ENCODE measurements at regions not wholly inside any gene's neighbourhood (a gene's known extent, or its start where the extent isn't known, plus 50 kb on each side); places are given as distances from the start of the nearest gene placed in this dataset.

DNA sequence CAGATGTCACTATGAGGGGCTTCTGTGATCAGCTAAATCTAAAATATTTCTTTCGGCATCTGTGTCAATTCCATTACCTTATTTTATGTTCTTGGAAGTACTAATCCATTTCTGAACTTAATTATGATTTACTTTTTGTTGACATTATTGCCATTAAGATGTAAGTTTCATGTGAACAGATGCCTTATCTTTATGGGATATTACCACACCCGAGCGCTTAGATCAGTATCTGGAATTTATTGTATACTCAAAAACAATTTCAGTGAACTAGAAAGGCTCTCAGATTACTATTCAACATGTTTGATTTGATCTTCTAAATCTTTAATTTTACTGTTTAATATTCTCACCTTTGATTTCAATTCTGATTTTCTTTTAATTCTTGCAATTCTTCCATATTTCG lies 567.7 kb upstream of the TLE4 start:
- BruUV-seq (replicated peaks): no TSS peak

DNA sequence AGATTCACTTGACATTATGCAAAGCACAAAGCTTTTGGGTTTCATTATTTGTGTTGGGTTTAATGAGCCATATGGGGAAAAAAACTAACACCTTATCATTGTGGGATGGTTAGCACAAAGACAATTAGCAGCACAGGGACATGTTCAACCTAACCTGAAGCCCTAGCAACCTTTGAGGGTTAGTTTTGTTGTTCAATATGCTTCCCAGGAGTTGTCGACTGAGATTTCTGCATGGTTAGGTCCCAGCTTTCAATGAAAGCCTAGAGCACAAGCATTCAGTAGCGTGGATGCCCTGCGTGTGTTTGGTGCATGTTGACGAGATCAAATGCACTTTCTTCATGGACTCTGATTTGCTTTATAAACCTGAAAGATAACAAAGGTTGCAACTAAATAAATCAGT lies 565.2 kb upstream of the TLE4 start:
- BruUV-seq (replicated peaks): no TSS peak

More for the DNA sequence above, 567.7 kb upstream of the TLE4 start:
- TF ChIP-seq, protein P1, sequence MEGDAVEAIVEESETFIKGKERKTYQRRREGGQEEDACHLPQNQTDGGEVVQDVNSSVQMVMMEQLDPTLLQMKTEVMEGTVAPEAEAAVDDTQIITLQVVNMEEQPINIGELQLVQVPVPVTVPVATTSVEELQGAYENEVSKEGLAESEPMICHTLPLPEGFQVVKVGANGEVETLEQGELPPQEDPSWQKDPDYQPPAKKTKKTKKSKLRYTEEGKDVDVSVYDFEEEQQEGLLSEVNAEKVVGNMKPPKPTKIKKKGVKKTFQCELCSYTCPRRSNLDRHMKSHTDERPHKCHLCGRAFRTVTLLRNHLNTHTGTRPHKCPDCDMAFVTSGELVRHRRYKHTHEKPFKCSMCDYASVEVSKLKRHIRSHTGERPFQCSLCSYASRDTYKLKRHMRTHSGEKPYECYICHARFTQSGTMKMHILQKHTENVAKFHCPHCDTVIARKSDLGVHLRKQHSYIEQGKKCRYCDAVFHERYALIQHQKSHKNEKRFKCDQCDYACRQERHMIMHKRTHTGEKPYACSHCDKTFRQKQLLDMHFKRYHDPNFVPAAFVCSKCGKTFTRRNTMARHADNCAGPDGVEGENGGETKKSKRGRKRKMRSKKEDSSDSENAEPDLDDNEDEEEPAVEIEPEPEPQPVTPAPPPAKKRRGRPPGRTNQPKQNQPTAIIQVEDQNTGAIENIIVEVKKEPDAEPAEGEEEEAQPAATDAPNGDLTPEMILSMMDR (conservative IDR thresholded peaks at IDR 0.05; ENCODE audit: low read depth, low read length): no peak
- no peak for TF ChIP-seq EZH2 (IDR thresholded peaks at IDR 0.05; ENCODE audit: borderline replicate concordance, low read depth, low read length, poor library complexity, severe bottlenecking)
- no peaks in the 10 kb centered on the region for H3K9me3 ChIP-seq (ENCODE audit: low read depth, low read length, poor library complexity, severe bottlenecking)
- ChIA-PET POLR2A (ENCODE audit: low non-redundant PET) (no interaction called here), CTCF (no interaction called here)
- H3K4me3 ChIP-seq (ENCODE audit: low read depth, low read length, poor library complexity, severe bottlenecking): no peak overlapping the region
- no peaks in the 10 kb centered on the region for H3K4me1 ChIP-seq (ENCODE audit: insufficient read depth, low read length, poor library complexity, severe bottlenecking)
- H3K27ac ChIP-seq (ENCODE audit: low read depth, low read length, poor library complexity, severe bottlenecking): no peak overlapping the region
- H3K36me3 ChIP-seq (ENCODE audit: insufficient read depth, low read length, poor library complexity, severe bottlenecking): no peaks in the 10 kb centered on the region
- no peaks in the 10 kb centered on the region for H3K27me3 ChIP-seq (replicated peaks; ENCODE audit: insufficient read depth, low read depth, low read length, poor library complexity)
- intact Hi-C loops (cut with micrococcal nuclease; ENCODE audit: unreplicated experiment): no loop called here
- no peak for DNase-seq (ENCODE audit: low spot score)

DNA sequence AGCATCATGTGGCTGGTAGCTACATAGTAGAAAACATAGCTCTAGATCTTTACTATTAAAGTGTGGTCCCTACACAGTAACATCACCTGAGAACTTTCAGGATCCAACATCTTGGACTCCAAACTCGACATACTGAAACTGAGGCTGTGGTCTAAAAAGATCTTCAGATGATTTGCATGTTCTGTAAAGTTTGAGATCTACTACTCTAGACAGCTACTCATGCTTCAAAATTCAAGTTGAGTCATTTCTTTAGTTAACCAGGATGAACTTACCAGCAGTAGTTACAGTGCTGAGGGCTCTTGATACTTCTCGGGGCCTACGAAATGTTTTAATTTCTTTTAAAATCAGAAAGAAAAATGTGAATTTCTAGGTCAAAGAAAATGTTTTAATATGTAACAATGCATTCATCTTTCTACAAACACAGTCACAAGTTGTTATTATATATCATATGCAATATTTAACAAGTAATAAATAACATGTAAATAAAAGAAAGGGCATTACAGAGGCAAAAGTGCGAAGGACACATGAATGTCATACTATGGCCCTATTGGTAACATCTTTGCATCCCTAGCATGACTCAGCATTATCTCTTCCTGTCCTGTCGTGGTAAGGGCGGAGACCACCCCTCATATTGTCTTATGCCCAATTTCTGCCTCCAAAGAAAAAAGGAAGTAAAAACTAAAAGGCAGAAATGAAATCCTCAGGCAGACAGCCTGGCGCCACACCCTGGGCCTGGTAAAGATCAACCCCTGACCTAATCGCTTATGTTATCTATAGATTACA lies 563.9 kb upstream of the TLE4 start:
- Histone ChIP-seq H3K9me3 (ENCODE audit: low read depth, low read length, poor library complexity, severe bottlenecking) (no peaks in the 10 kb centered on the region), H3K27ac (ENCODE audit: low read depth, low read length, poor library complexity, severe bottlenecking) (no peak overlapping the region), H3K27me3 (replicated peaks; ENCODE audit: insufficient read depth, low read depth, low read length, poor library complexity) (no peaks in the 10 kb centered on the region), H3K4me3 (ENCODE audit: low read depth, low read length, poor library complexity, severe bottlenecking) (no peak overlapping the region), H3K4me1 (ENCODE audit: insufficient read depth, low read length, poor library complexity, severe bottlenecking) (no peaks in the 10 kb centered on the region), H3K36me3 (ENCODE audit: insufficient read depth, low read length, poor library complexity, severe bottlenecking) (no peaks in the 10 kb centered on the region)
- no TSS peak for BruUV-seq (replicated peaks)
- ChIA-PET POLR2A (ENCODE audit: low non-redundant PET) (no interaction called here), CTCF (no interaction called here)
- TF ChIP-seq EZH2 (IDR thresholded peaks at IDR 0.05; ENCODE audit: borderline replicate concordance, low read depth, low read length, poor library complexity, severe bottlenecking): no peak
- TF ChIP-seq, protein P1 (conservative IDR thresholded peaks at IDR 0.05; ENCODE audit: low read depth, low read length): no peak
- DNase-seq (ENCODE audit: low spot score): no peak
- intact Hi-C loops (cut with micrococcal nuclease; ENCODE audit: unreplicated experiment): no loop called here

More for the DNA sequence above, 565.2 kb upstream of the TLE4 start:
- TF ChIP-seq, protein P1 (conservative IDR thresholded peaks at IDR 0.05; ENCODE audit: low read depth, low read length): no peak
- TF ChIP-seq EZH2 (IDR thresholded peaks at IDR 0.05; ENCODE audit: borderline replicate concordance, low read depth, low read length, poor library complexity, severe bottlenecking): no peak
- intact Hi-C loops (cut with micrococcal nuclease; ENCODE audit: unreplicated experiment): no loop called here
- Histone ChIP-seq H3K4me1 (ENCODE audit: insufficient read depth, low read length, poor library complexity, severe bottlenecking) (no peaks in the 10 kb centered on the region), H3K36me3 (ENCODE audit: insufficient read depth, low read length, poor library complexity, severe bottlenecking) (no peaks in the 10 kb centered on the region), H3K27me3 (replicated peaks; ENCODE audit: insufficient read depth, low read depth, low read length, poor library complexity) (no peaks in the 10 kb centered on the region), H3K27ac (ENCODE audit: low read depth, low read length, poor library complexity, severe bottlenecking) (no peak overlapping the region), H3K4me3 (ENCODE audit: low read depth, low read length, poor library complexity, severe bottlenecking) (no peak overlapping the region), H3K9me3 (ENCODE audit: low read depth, low read length, poor library complexity, severe bottlenecking) (no peaks in the 10 kb centered on the region)
- POLR2A ChIA-PET (ENCODE audit: low non-redundant PET): interaction anchor here (0.5 kb wide), 1 partner anchor 1027 kb away, joined by 5 read pairs; no protein-coding TSS in a partner anchor
- no peak for DNase-seq (ENCODE audit: low spot score)
- CTCF ChIA-PET: no interaction called here

Measured in A673 (cell line).